Right lobe of liver (tissue), 4 donors: ENCODE measurements at regions not wholly inside any gene's neighbourhood (a gene's known extent, or its start where the extent isn't known, plus 50 kb on each side); places are given as distances from the start of the nearest gene placed in this dataset.

ENCODE experiments used
- CTCF ChIP-seq, 4 donors: fragments of 200-600 bp in 3 of 4; fragments of 450-650 bp in 1 of 4; IDR thresholded peaks; one replicate each; pipeline versions ENCODE4 v1.5.1 to v1.8.0; 2016 to 2022; ENCODE audit warnings: antibody characterized with exemption in 4 of 4, mild to moderate bottlenecking in 2 of 4
- POLR2A ChIP-seq: fragments of 450-650 bp; IDR thresholded peaks from one replicate; pipeline ENCODE4 v1.6.1; 2017; ENCODE audit warnings: antibody characterized with exemption, mild to moderate bottlenecking
- donor health status: DM: no; HTN: no; CAD: no.
- donor health status: DM: no; HTN: no; CAD: no.
- donor health status: DM: no; HTN: yes; CAD: no.

GRCh38 chr4:66539745-66540144 is 869.5 kb upstream of the EPHA5 start:
- TF ChIP-seq POLR2A (no peak), CTCF (IDR thresholded peaks at IDR 0.05) (no peak)
